ENCODE measurements at regions not wholly inside any gene's neighbourhood (a gene's known extent, or its start where the extent isn't known, plus 50 kb on each side); places are given as distances from the start of the nearest gene placed in this dataset.

GRCh38 chr2:240300261-240300821 lies 135.1 kb upstream of the GPC1 start (continued):
- no peak for TF ChIP-seq POLR2AphosphoS5 (IDR thresholded peaks at IDR 0.05; ENCODE audit: low read depth, low read length)
- TF ChIP-seq RNF2 (IDR thresholded peaks at IDR 0.05; ENCODE audit: borderline replicate concordance, low read depth, low read length, missing control alignments, poor library complexity, severe bottlenecking): no peak
- TF ChIP-seq EP300 (IDR thresholded peaks at IDR 0.05; ENCODE audit: borderline replicate concordance in 1 of 2, low read depth in 2 of 2, low read length in 2 of 2): no peak

Data from H1 (cell line).